ENCODE measurements at regions not wholly inside any gene's neighbourhood (a gene's known extent, or its start where the extent isn't known, plus 50 kb on each side); places are given as distances from the start of the nearest gene placed in this dataset.

GRCh38 chr2:138212434-138212833 lies 248.2 kb downstream of the HNMT start:
- TF ChIP-seq POLR2A (IDR thresholded peaks at IDR 0.05) (no peak), CTCF (IDR thresholded peaks at IDR 0.05) (no peak)

All from gastroesophageal sphincter (tissue), 3 donors.